ENCODE measurements at regions not wholly inside any gene's neighbourhood (a gene's known extent, or its start where the extent isn't known, plus 50 kb on each side); places are given as distances from the start of the nearest gene placed in this dataset.

DNA sequence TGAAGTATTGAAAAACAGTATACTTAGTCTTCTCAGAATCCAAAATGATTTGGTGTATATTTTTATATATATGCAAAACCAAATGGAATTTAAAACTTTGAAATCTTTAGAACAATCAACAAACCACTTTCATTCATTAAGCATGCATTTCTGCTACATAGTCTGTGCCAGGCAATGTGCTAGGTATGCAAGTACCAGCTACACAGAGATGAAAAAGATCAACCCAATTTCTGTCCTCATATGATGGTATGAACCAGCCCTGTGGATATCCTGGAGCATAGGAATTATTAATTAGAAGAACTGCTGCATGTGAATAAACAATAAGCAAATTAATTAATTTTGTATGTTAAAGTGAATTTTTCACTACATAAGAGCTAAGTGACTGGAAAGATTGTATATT, 51.2 kb upstream of the RTN4 start:
- no peak for DNase-seq

DNA sequence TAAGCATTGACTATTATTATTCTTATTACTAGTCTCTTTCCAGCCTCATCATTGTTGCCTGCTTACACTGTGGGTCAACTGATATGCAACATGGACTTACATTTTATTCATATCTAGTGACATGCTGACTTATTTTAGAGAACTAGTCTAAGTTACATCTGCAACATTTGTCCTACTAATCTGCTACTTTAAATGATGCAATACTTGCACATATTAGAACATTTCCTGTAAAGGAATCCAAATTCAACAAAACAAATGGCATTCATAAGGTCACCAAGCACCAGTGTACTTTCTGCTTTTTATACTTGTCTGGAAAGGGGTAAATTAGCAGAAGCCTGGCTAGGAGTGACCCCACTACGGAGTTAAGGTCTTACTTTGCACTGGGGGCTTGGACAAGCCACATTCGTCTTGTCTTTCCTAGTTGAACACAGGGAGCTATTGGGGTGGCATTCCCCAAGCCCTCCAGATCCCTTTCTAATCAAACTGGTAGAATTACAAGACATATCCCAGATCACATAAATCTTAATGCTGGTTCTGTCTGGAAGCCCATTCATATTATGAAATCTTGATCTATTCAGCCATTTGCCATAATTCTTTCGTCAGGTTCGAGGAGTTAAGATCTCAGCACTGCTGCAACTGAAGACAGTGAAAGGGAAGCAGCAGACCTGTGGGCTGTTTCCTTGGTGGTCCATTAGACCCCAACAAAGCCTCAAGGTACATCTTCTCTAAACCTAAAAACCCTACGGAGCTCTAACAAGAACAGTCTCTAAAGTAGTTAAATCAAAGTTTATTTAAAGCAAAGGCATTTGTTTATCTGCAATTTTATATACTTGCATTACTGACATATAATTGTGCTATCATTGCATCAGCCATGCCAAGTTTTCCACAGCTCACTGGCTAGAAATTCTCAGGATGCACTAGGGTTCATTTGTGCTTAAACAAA, 49.9 kb upstream of the RTN4 start:
- DNase-seq, result peak; percentile 86

All from fibroblast of skin of right quadriceps (primary cell).